ENCODE measurements at regions not wholly inside any gene's neighbourhood (a gene's known extent, or its start where the extent isn't known, plus 50 kb on each side); places are given as distances from the start of the nearest gene placed in this dataset.

- BruUV-seq (replicated peaks), result no TSS peak
- no peak for TF ChIP-seq EZH2 (IDR thresholded peaks at IDR 0.05; ENCODE audit: borderline replicate concordance, low read depth, low read length, poor library complexity, severe bottlenecking)
- TF ChIP-seq, protein P1, sequence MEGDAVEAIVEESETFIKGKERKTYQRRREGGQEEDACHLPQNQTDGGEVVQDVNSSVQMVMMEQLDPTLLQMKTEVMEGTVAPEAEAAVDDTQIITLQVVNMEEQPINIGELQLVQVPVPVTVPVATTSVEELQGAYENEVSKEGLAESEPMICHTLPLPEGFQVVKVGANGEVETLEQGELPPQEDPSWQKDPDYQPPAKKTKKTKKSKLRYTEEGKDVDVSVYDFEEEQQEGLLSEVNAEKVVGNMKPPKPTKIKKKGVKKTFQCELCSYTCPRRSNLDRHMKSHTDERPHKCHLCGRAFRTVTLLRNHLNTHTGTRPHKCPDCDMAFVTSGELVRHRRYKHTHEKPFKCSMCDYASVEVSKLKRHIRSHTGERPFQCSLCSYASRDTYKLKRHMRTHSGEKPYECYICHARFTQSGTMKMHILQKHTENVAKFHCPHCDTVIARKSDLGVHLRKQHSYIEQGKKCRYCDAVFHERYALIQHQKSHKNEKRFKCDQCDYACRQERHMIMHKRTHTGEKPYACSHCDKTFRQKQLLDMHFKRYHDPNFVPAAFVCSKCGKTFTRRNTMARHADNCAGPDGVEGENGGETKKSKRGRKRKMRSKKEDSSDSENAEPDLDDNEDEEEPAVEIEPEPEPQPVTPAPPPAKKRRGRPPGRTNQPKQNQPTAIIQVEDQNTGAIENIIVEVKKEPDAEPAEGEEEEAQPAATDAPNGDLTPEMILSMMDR (conservative IDR thresholded peaks at IDR 0.05; ENCODE audit: low read depth, low read length), result no peak
- H3K27ac ChIP-seq (ENCODE audit: low read depth, low read length, poor library complexity, severe bottlenecking), result no peak overlapping the region
- no peaks in the 10 kb centered on the region for H3K36me3 ChIP-seq (ENCODE audit: insufficient read depth, low read length, poor library complexity, severe bottlenecking)
- no peak for DNase-seq (ENCODE audit: low spot score)
- H3K4me1 ChIP-seq (ENCODE audit: insufficient read depth, low read length, poor library complexity, severe bottlenecking), result no peaks in the 10 kb centered on the region
- intact Hi-C loops (cut with micrococcal nuclease; ENCODE audit: unreplicated experiment), result no loop called here
- no peaks in the 10 kb centered on the region for H3K9me3 ChIP-seq (ENCODE audit: low read depth, low read length, poor library complexity, severe bottlenecking)
- H3K4me3 ChIP-seq (ENCODE audit: low read depth, low read length, poor library complexity, severe bottlenecking), result no peak overlapping the region
- no peaks in the 10 kb centered on the region for H3K27me3 ChIP-seq (replicated peaks; ENCODE audit: insufficient read depth, low read depth, low read length, poor library complexity)
- CTCF ChIA-PET, result no interaction called here
- POLR2A ChIA-PET (ENCODE audit: low non-redundant PET), result no interaction called here
Measured at GRCh38 chr2:35228584-35228983, 1127.0 kb upstream of the CRIM1 start.

DNA sequence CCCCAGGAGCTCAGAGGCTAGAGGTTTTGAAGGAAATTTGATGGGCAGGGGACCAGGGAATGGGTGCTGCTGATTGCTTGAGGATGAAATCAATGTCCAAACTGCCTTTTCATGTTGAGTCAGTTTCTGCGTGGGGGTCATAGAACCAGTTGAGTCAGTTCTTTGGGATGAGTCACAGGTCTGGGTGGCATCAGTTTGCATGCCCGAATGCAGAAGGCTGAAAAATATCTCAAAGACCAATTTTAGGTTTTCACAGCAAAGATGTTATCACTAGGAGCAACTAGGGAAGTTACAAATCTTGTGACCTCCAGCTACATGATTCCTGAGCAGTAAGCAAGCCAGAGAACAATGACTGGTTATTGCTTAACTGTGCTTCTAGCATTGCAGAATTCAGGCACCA lies 1135.1 kb upstream of the CRIM1 start:
- POLR2A ChIA-PET (ENCODE audit: low non-redundant PET), result no interaction called here
- intact Hi-C loops (cut with micrococcal nuclease; ENCODE audit: unreplicated experiment), result no loop called here
- H3K27ac ChIP-seq (ENCODE audit: low read depth, low read length, poor library complexity, severe bottlenecking), result no peak overlapping the region
- no peaks in the 10 kb centered on the region for H3K27me3 ChIP-seq (replicated peaks; ENCODE audit: insufficient read depth, low read depth, low read length, poor library complexity)
- H3K9me3 ChIP-seq (ENCODE audit: low read depth, low read length, poor library complexity, severe bottlenecking), result no peaks in the 10 kb centered on the region
- DNase-seq (ENCODE audit: low spot score), result no peak
- CTCF ChIA-PET, result no interaction called here
- no peaks in the 10 kb centered on the region for H3K36me3 ChIP-seq (ENCODE audit: insufficient read depth, low read length, poor library complexity, severe bottlenecking)
- BruUV-seq (replicated peaks), result no TSS peak
- no peaks in the 10 kb centered on the region for H3K4me1 ChIP-seq (ENCODE audit: insufficient read depth, low read length, poor library complexity, severe bottlenecking)
- H3K4me3 ChIP-seq (ENCODE audit: low read depth, low read length, poor library complexity, severe bottlenecking), result no peak overlapping the region
- no peak for TF ChIP-seq EZH2 (IDR thresholded peaks at IDR 0.05; ENCODE audit: borderline replicate concordance, low read depth, low read length, poor library complexity, severe bottlenecking)
- TF ChIP-seq, protein P1 (conservative IDR thresholded peaks at IDR 0.05; ENCODE audit: low read depth, low read length), result no peak

DNA sequence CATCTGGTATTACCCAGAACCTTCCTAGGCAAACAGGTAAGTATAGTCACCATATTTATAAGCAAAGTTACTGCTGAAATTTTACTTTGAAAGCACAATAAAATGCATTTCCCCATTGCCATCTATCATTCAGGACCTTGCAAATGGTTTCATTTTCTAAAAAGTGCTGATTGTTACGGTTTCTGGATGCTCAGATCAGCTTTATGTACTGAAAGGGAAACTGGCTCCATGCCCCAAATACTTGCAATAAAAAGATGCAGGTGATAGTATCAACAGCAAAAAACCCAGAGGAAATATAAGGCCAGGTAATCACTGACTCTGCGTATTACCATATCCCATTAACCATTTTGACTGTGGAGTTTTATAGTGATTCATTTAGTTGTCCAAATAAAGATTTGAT lies 1150.7 kb upstream of the CRIM1 start:
- H3K27ac ChIP-seq (ENCODE audit: low read depth, low read length, poor library complexity, severe bottlenecking), result no peak overlapping the region
- H3K9me3 ChIP-seq (ENCODE audit: low read depth, low read length, poor library complexity, severe bottlenecking), result no peaks in the 10 kb centered on the region
- intact Hi-C loops (cut with micrococcal nuclease; ENCODE audit: unreplicated experiment), result no loop called here
- H3K36me3 ChIP-seq (ENCODE audit: insufficient read depth, low read length, poor library complexity, severe bottlenecking), result no peaks in the 10 kb centered on the region
- CTCF ChIA-PET, result no interaction called here
- BruUV-seq (replicated peaks), result no TSS peak
- H3K4me3 ChIP-seq (ENCODE audit: low read depth, low read length, poor library complexity, severe bottlenecking), result no peak overlapping the region
- POLR2A ChIA-PET (ENCODE audit: low non-redundant PET), result no interaction called here
- TF ChIP-seq EZH2 (IDR thresholded peaks at IDR 0.05; ENCODE audit: borderline replicate concordance, low read depth, low read length, poor library complexity, severe bottlenecking), result no peak
- H3K4me1 ChIP-seq (ENCODE audit: insufficient read depth, low read length, poor library complexity, severe bottlenecking), result no peaks in the 10 kb centered on the region
- H3K27me3 ChIP-seq (replicated peaks; ENCODE audit: insufficient read depth, low read depth, low read length, poor library complexity), result no peaks in the 10 kb centered on the region
- DNase-seq (ENCODE audit: low spot score), result no peak

- Histone ChIP-seq H3K4me3 (ENCODE audit: low read depth, low read length, poor library complexity, severe bottlenecking) (no peak overlapping the region), H3K9me3 (ENCODE audit: low read depth, low read length, poor library complexity, severe bottlenecking) (no peaks in the 10 kb centered on the region), H3K36me3 (ENCODE audit: insufficient read depth, low read length, poor library complexity, severe bottlenecking) (no peaks in the 10 kb centered on the region), H3K27ac (ENCODE audit: low read depth, low read length, poor library complexity, severe bottlenecking) (no peak overlapping the region), H3K27me3 (replicated peaks; ENCODE audit: insufficient read depth, low read depth, low read length, poor library complexity) (no peaks in the 10 kb centered on the region), H3K4me1 (ENCODE audit: insufficient read depth, low read length, poor library complexity, severe bottlenecking) (no peaks in the 10 kb centered on the region)
- no peak for TF ChIP-seq EZH2 (IDR thresholded peaks at IDR 0.05; ENCODE audit: borderline replicate concordance, low read depth, low read length, poor library complexity, severe bottlenecking)
- TF ChIP-seq, protein P1 (conservative IDR thresholded peaks at IDR 0.05; ENCODE audit: low read depth, low read length), result no peak
- no peak for DNase-seq (ENCODE audit: low spot score)
- intact Hi-C loops (cut with micrococcal nuclease; ENCODE audit: unreplicated experiment), result no loop called here
- ChIA-PET POLR2A (ENCODE audit: low non-redundant PET) (no interaction called here), CTCF (no interaction called here)
- BruUV-seq (replicated peaks), result no TSS peak
Measured at GRCh38 chr2:35204323-35204722, 1151.3 kb upstream of the CRIM1 start.
